Activated naive CD4-positive, alpha-beta T cell treated with anti-CD3 and anti-CD28 coated beads, Interleukin-2, amount 50 U/mL, for 72 hours (primary cell): ENCODE measurements at regions not wholly inside any gene's neighbourhood (a gene's known extent, or its start where the extent isn't known, plus 50 kb on each side); places are given as distances from the start of the nearest gene placed in this dataset.

Experiments
- ATAC-seq, 2 donors: fragments of 150-1000 bp; cut with Tn5 transposase; 2 replicates each; pipeline ENCODE4 v1.10.0; 2021; ENCODE audit warnings: mild to moderate bottlenecking in 2 of 2, moderate library complexity in 2 of 2
- DNase-seq, 2 donors: peaks; one replicate each; pipeline ENCODE4 v3.0.0; 2021 to 2022; ENCODE audit warnings: low spot score in 2 of 2
- H3K27ac Mint-ChIP-seq, 2 donors: one replicate each; pipeline ENCODE4 v1.8.0; 2022; ENCODE audit warnings: mild to moderate bottlenecking in 2 of 2, mixed read lengths in 2 of 2
- H3K36me3 Mint-ChIP-seq, 2 donors: one replicate each; pipeline ENCODE4 v1.8.0; 2022; ENCODE audit warnings: mixed read lengths in 2 of 2
- H3K9me3 Mint-ChIP-seq, 2 donors: one replicate each; pipeline ENCODE4 v1.8.0; 2022; ENCODE audit warnings: mixed read lengths in 2 of 2

DNA sequence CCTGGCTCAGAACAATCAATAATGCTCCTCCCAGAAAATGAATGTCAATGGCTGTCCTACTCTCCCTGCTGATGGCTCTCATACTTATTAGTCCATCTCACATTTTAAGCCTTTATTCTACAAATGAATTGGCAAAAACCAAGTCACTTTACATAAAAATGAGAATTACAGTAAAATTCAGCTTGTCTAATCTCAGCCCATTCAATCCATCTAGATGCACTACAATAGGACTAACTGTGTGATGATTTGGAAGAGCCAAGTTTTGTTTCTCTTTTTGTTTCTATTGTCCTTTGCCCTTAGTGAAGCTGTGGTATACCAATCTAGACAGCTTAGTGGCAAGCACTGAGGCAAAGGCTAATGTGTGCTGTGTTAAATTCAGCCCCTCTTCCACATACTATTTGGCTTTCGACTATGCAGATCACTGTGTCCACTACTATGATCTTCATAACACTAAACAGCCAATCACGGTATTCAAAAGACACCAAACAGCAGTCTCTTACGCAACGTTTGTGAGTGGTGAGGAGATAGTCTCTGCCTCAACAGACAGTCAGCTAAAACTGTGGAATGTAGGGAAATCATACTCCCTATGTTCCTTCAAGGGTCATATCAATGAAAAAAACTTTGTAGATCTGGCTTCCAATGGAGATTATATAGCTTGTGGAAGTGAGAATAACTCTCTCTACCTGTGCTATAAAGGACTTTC is 140.8 kb upstream of the ZNF462 start:
- no peaks in the 10 kb centered on the region for H3K36me3 Mint-ChIP-seq
- ATAC-seq = no peak
- DNase-seq = no peak
- H3K27ac Mint-ChIP-seq = no peak overlapping the region
- H3K9me3 Mint-ChIP-seq = peaks cover 5 to 13% of the 10 kb centered on the region in 2 donors

DNA sequence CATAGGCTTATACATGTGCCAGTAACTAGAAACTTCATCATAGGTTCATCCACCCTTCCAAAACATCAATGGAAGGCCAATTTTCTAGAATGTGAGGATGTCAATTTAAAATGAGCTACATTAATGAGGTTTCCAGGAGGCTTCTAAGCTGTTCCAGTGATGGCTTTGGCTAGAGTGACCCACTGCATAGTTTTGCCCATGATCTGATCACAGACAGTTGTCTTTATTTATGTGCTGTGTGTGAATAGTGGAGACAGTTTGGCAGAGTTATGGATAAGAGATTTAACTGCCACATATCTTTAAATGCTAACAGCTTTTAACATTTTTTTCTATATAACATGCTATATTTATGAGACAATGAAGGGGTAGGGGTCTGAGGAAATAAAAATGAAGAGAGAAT is 139.0 kb upstream of the ZNF462 start:
- ATAC-seq (no peak), DNase-seq (no peak)
- Mint-ChIP-seq H3K27ac (no peak overlapping the region), H3K36me3 (no peaks in the 10 kb centered on the region), H3K9me3 (peaks cover 5 to 13% of the 10 kb centered on the region in 2 donors)

GRCh38 chr9:106724566-106724965 is 138.4 kb upstream of the ZNF462 start:
- Mint-ChIP-seq H3K27ac (no peak overlapping the region), H3K36me3 (no peaks in the 10 kb centered on the region), H3K9me3 (peaks cover 5 to 9% of the 10 kb centered on the region in 2 donors)
- DNase-seq = no peak
- ATAC-seq = no peak

- H3K27ac Mint-ChIP-seq = no peak overlapping the region
- H3K36me3 Mint-ChIP-seq = no peaks in the 10 kb centered on the region
- no peak for ATAC-seq
- H3K9me3 Mint-ChIP-seq = peaks cover 9 to 11% of the 10 kb centered on the region in 2 donors
- no peak for DNase-seq
Measured at GRCh38 chr9:106726070-106726815, 136.7 kb upstream of the ZNF462 start.

GRCh38 chr9:106727969-106728368 is 135.0 kb upstream of the ZNF462 start:
- DNase-seq (no peak), ATAC-seq (no peak)
- Mint-ChIP-seq H3K36me3 (no peaks in the 10 kb centered on the region), H3K27ac (no peak overlapping the region), H3K9me3 (peaks cover 4 to 17% of the 10 kb centered on the region in 2 donors)

- Mint-ChIP-seq H3K27ac (no peak overlapping the region), H3K9me3 (peaks cover 8 to 17% of the 10 kb centered on the region in 2 donors), H3K36me3 (no peaks in the 10 kb centered on the region)
- no peak for ATAC-seq
- no peak for DNase-seq
Measured at GRCh38 chr9:106728860-106729259, 134.1 kb upstream of the ZNF462 start.

DNA sequence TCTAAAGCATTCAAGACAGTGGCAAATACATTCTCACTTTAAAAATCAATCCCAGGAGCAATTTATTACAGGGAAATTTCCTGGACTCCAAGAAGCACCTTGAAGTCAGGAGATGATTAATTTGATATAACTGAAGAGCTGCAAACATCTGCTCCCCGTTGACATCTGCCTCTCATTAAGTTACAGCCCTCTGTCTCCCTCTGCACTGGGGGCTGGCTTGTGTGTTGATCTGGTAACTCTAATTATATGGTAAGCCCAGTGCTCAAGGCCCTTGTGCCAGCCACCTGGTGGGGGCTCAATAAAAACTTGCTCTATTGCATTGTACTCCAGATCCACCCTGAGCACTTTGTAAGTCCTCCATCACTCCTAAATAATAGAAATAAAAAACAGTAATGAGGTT is 131.1 kb upstream of the ZNF462 start:
- H3K36me3 Mint-ChIP-seq = peaks cover 0 to 7% of the 10 kb centered on the region in 2 donors
- no peak for DNase-seq
- H3K27ac Mint-ChIP-seq = no peak overlapping the region
- H3K9me3 Mint-ChIP-seq = peaks cover 17 to 20% of the 10 kb centered on the region in 2 donors
- no peak for ATAC-seq

GRCh38 chr9:106733828-106734380 is 129.1 kb upstream of the ZNF462 start:
- H3K27ac Mint-ChIP-seq = no peak overlapping the region
- H3K36me3 Mint-ChIP-seq = peaks cover 0 to 7% of the 10 kb centered on the region in 2 donors
- ATAC-seq = no peak
- peaks cover 17 to 20% of the 10 kb centered on the region in 2 donors for H3K9me3 Mint-ChIP-seq
- DNase-seq = no peak

GRCh38 chr9:106737516-106737915 is 125.5 kb upstream of the ZNF462 start:
- Mint-ChIP-seq H3K27ac (no peak overlapping the region), H3K9me3 (peaks cover 10 to 17% of the 10 kb centered on the region in 2 donors), H3K36me3 (peaks cover 0 to 7% of the 10 kb centered on the region in 2 donors)
- no peak for ATAC-seq
- DNase-seq = no peak

- Mint-ChIP-seq H3K27ac (no peak overlapping the region), H3K9me3 (peaks cover 8 to 17% of the 10 kb centered on the region in 2 donors), H3K36me3 (peaks cover 0 to 7% of the 10 kb centered on the region in 2 donors)
- DNase-seq (no peak), ATAC-seq (no peak)
Measured at GRCh38 chr9:106738109-106738508, 124.9 kb upstream of the ZNF462 start.

DNA sequence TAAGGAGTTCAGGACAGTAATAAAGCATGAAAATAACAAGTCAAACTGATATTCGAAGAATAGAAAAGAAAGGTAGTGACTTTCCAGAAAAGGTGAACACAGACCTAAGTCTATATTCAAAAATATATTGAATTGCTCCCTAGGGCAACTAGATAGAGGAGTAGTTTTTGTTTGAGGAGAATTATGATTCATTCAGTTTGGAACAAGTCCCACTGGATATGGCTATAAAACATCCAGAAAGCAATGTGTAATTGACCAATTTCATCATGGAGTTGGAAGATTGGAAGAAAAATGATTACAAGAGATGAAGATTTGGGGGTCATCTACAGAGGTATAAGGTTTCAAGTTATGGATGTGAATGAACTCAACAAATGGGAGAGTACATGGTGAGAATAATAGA is 117.5 kb upstream of the ZNF462 start:
- Mint-ChIP-seq H3K9me3 (peaks cover 6 to 18% of the 10 kb centered on the region in 2 donors), H3K36me3 (no peaks in the 10 kb centered on the region), H3K27ac (no peak overlapping the region)
- DNase-seq = no peak
- ATAC-seq = no peak

GRCh38 chr9:106745876-106746275 is 117.1 kb upstream of the ZNF462 start:
- no peak overlapping the region for H3K27ac Mint-ChIP-seq
- no peaks in the 10 kb centered on the region for H3K36me3 Mint-ChIP-seq
- ATAC-seq (no peak), DNase-seq (no peak)
- peaks cover 6 to 18% of the 10 kb centered on the region in 2 donors for H3K9me3 Mint-ChIP-seq

DNA sequence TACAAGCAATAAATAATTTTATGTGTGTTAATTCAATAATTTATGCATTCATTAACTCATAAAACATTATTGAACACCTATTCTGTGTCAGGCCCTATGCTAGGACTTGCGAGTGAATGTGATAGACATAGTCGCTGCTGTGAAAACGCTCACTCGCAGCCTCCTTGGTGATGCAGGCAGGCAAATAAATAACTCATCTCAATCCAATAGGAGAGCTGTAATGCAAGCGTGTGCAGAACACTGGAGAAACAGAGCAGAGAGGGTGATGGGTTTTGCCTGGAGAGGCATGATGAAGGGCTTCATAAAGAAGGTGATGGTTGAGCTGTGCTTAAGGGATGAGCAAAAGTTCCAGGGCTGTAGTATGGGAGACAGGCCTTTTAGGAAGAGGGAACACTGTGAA is 111.3 kb upstream of the ZNF462 start:
- Mint-ChIP-seq H3K27ac (no peak overlapping the region), H3K36me3 (no peaks in the 10 kb centered on the region), H3K9me3 (peaks cover 0 to 10% of the 10 kb centered on the region in 2 donors)
- DNase-seq (no peak), ATAC-seq (no peak)

- Mint-ChIP-seq H3K9me3 (peaks cover 0 to 10% of the 10 kb centered on the region in 2 donors), H3K36me3 (no peaks in the 10 kb centered on the region), H3K27ac (no peak overlapping the region)
- ATAC-seq = no peak
- no peak for DNase-seq
Measured at GRCh38 chr9:106752581-106752980, 110.4 kb upstream of the ZNF462 start.

- no peak for DNase-seq
- Mint-ChIP-seq H3K36me3 (no peaks in the 10 kb centered on the region), H3K27ac (no peak overlapping the region), H3K9me3 (peaks cover 0 to 10% of the 10 kb centered on the region in 2 donors)
- ATAC-seq = no peak
Measured at GRCh38 chr9:106753155-106753671, 109.8 kb upstream of the ZNF462 start.

- no peak for ATAC-seq
- no peak overlapping the region for H3K27ac Mint-ChIP-seq
- H3K9me3 Mint-ChIP-seq = peaks cover 3 to 6% of the 10 kb centered on the region in 2 donors
Measured at GRCh38 chr9:106755736-106756135, 107.2 kb upstream of the ZNF462 start.

GRCh38 chr9:106757514-106757913 is 105.5 kb upstream of the ZNF462 start:
- Mint-ChIP-seq H3K27ac (no peak overlapping the region), H3K36me3 (no peaks in the 10 kb centered on the region), H3K9me3 (peaks cover 3 to 9% of the 10 kb centered on the region in 2 donors)
- ATAC-seq (no peak), DNase-seq (no peak)

More at GRCh38 chr9:106755736-106756135, 107.2 kb upstream of the ZNF462 start:
- no peaks in the 10 kb centered on the region for H3K36me3 Mint-ChIP-seq
- no peak for DNase-seq
